Tongue (tissue), 1 donor: ENCODE measurements at regions not wholly inside any gene's neighbourhood (a gene's known extent, or its start where the extent isn't known, plus 50 kb on each side); places are given as distances from the start of the nearest gene placed in this dataset.
"Not testable (repeated sequence)": the region's sequence is repeated elsewhere in the genome, so short reads cannot be mapped to it uniquely, and the experiment has no call there.

Experiments used
- DNase-seq: peaks from one replicate; pipeline ENCODE4 v3.0.0-alpha.2; 2015

DNA sequence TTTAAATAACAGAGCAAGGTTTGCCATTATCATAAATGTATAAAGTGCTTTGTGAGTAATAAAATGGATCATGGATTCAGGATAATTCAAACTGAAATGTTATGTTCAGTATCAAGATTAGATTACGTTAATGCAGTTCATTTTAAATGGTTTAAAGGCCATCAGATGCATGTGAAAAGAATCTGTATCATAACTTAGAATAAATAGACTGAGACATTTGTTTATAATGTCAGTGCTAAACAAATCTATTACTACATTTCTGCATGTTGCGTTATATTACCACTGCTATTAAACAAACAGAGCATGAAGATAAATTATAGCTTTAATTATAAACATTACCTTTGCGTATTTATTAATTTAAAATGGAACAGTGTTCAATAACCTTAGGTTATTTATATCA is 160.2 kb downstream of the TOX3 start:
- no peak for DNase-seq

DNA sequence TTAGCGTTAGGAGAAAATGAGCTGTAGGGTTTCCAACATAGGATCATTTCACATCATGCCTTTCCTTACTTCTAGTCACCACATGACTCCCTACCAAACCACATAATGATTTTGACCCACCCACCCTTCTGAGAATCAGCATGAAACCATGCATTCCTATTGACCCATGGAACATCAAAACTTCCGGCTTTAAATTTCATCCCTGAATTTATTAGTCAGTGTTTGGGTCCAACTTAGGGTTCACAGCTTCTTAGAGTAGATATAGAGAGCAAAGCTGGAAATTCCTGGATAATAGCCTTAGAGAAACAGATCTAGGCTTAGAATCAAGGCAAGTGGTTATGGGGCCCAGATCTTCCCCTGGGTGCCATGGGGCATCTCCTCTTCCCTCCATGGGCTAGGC is 162.6 kb downstream of the TOX3 start:
- no peak for DNase-seq

DNA sequence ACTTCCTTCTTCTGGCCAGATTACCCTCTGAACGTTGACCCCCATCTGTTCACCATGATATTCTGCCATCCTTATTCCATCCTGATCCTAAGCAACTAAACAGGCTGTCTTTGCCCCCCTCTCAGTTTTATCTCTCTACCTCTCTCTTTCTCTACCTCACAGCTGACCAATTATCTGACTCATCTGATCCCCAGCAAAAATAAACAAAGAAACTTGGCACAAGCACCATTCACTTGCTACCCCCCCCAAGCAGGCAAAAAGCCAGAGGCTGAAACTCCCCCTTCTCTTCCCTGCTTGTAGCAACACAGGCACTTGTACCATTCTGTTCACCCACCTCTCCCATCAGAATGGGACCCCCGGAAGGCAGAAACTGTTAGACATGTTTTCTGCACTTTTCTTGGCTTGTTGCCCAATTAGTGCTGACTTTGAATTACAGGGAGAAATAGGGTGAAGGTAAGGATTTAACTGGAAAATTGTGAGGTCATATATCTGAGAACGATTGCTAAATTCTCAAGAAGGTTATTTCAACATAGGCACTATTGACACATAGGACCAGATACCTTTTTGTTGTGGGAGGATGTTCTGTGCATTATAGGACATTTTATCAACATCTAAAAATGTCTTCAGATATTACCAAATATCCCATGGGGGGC is 163.2 kb downstream of the TOX3 start:
- no peak for DNase-seq

DNA sequence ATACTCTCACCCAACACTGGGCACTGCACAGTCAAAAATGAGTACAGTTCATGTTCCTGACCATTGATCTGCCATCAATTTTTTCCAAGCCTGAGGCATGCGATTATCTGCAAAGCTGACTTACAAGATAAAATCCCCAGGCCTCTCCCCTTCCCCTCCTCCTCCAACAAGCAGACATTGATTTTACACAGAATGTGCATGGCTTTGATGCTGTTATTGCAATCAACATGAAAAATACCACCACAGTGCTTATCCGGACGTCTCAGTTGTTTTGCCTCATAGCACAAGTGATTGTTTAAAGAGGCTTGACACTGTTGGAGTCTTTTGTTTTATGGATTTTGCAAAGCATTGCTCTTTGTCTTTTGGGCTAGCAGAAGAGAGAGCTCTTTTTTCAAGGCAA is 163.8 kb downstream of the TOX3 start:
- no peak for DNase-seq

DNA sequence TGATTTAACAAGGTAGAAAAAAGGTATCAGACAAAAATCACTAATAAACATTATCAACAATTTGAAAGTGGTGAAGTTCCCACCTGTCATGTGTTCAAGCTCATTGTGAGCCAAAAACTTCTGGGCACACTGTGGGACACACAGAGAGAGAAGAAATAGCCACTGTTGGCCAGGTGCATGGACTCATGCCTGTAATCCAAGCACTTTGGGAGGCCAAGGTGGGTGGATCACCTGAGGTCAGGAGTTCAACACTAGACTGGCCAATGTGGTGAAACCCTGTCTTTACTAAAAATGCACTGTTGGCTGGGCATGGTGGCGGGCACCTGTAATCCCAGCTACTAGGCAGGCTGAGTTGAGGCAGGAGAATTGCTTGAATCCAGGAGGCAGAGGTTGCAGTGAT is 167.4 kb downstream of the TOX3 start:
- DNase-seq = no peak

DNA sequence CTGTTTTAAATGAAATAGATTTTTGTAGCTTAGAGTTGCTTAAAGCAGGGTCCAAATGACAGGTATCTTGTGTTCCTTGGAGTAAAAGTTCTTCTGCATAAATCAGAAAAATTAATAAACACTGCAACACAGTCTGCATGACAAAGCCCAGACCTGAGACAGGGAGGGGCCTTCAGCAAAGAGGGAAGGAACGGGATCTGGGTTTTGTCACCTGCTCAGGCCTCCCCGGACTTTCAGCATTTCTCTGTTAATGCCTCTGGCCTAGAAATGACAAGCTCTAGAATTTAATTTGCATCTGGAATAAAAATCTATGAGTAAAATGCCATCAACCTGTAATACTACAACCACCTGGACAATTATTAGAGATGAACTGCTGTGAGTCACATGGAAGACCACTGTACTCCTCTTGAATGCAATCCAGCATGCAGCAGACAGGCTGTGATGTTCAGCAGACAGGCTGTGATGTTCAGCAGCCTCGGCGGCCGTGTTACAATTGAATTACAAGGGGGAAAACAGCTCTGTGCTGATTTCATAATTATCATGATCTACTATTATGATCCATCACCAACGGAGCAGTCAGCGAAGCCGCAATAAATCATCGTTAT is 170.2 kb downstream of the TOX3 start:
- DNase-seq = peak; percentile 76

DNA sequence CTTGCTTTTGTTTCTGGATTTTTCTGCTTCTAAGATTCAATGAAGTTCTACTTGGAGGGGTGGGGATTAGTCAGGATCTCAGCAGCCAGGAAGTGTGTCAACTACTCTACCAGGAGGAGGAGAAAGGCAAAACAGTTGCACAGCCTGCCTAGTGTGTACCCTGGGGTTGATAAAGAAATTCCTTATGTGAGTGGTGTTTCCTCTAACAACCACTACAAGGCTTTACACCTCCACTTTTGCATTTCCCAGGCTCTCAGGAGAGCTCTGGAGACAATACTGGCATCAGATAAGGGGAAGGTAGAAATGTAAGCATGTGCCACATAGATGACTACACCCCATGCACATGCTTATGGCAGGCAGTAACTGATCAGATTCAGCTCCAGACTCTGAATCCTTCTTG is 174.6 kb downstream of the TOX3 start:
- no peak for DNase-seq

DNA sequence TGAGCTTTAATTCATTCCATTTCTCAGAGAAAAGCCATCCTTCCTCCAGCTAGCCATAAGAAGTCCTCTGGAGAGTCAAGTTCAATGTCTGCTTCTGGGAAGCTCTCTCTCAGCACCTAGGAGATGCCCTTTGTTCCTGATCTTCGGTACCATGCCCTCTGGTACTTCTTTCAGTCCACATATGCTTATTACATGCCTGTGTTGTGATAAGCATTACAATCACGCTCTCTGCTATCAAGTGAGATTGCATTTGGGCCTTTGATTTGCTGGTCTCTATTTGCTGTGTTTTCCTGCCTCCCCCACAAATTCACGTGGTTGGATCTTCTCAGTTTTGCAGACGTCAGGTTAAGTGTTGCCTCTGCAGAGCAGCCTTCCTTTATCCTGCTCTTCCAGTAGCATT is 178.1 kb downstream of the TOX3 start:
- no peak for DNase-seq

DNA sequence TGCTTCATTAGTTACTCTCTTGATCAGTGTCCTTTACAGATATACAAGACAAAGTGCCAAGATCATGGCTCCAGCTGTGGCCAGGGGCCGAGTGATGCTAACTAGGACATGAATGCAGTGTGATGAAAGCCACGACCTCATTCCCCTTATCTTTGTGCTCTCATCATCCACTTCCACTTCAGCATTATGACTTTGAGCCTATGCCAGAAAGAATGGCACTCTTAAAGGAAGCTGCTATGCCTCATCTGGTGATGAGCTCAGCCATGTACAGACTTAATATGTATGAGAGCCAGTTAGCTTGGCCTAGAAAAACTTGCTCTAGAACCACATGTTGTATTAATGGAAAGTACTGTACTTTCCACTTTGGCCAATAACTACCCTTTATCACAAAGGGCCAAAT is 179.1 kb downstream of the TOX3 start:
- no peak for DNase-seq

DNA sequence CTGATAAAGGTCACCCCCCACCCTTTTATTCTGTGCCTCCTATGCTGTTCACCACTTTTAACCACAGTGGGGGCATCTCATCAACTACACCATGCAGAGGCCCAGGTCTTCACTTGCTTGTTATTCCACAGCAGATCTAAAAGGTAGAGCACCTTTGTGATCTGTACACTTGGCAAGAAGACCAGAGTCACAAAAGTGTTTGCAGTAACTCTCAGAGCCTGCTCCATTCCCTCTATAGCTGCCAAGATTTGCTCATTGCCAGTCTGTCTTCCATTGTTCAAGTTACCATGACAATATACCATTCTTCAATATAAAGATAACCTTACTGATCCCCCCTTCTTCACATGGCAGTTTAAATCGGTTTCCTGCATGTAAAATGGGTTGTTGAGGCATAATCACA is 180.0 kb downstream of the TOX3 start:
- DNase-seq = no peak

DNA sequence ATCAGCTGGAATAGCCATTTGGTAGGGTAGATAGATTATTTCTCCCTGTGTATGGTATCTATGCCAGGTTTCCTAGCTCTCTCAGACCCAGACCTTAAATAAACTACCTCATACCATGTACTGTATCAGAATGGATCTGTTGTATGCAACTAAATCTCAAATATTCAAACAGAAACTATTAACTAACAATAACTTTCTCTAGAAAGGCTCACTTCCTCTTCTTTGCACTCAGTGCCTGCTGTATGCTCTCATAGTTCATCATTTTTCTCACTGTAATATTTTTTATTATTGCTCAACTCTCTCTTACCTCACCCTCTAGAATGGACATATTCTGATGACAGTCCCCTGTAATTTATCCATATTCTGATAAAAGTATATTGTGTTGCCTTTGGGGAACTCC is 182.4 kb downstream of the TOX3 start:
- DNase-seq = no peak

DNA sequence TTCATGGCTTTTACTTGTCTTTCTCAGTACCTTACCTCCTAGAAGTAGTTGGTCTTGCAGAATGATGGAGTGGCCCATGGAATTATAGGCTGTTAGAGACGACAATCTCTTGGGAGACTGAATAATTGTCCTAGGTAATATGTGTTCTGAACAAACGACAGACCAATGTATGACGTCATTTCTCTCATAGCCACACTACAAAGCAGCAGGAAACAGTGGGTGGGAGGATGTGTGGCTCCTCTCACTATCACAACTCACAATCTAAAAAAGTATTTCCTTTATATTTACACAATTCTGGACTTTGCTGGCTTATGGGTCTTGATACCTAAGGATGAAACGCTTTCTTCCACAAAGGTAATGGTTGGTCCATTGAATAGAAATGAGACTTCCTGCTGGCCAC is 183.9 kb downstream of the TOX3 start:
- DNase-seq = no peak

DNA sequence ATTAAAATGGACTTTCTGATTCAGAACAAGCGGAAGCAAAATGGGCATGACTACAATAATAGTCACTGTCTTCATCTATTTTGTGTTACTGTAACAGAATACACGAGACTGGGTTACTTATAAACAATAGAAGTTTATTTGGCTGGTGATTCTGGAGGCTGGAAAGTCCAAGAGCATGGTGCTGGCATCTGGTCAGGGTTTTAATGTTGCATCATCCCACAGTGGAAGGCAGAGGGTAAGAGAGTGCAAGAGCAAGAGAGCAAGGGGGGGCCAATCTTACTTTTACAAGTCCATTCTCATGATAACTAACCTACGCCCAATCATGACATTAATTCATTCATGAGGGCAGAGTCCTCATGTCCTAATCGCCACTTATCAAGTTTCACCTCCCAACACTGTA is 189.2 kb downstream of the TOX3 start:
- no peak for DNase-seq

DNA sequence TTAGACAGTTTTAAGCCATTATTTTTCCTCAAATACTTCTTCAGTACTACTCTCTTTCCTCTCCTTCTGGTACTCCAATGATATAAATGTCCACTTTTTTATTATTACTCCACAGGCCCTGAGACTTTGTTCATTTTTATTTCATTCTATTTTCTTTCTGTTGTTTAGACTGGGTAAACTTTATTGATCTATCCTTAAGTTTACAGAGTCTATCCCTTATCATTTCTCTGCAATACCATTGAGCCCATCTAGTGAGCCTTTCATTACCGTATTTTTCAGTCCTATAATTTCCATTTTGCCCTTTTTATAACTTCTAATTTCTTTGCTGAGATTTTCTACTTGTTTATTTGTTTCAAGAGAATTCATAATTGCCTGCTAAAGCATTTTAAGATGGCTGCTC is 193.7 kb downstream of the TOX3 start:
- DNase-seq = no peak

DNA sequence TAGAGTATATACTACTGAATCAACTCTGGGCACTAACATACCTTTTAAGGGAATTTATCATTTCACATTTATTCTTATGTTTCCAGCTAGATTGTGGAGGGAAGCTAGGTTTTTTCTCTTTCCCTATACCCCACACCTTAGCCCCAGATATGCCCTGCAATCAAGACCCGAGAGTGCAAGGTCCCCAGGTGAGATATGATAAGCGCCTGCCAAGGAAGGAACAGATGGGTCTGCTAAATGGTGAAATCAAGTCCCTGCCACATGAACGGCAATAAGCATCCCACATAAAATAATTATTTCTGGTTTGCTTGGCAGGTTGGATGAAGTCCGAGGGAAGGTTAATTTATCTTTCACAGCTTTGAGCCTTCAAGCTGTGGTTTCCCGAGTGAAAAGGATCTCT is 195.5 kb downstream of the TOX3 start:
- no peak for DNase-seq

DNA sequence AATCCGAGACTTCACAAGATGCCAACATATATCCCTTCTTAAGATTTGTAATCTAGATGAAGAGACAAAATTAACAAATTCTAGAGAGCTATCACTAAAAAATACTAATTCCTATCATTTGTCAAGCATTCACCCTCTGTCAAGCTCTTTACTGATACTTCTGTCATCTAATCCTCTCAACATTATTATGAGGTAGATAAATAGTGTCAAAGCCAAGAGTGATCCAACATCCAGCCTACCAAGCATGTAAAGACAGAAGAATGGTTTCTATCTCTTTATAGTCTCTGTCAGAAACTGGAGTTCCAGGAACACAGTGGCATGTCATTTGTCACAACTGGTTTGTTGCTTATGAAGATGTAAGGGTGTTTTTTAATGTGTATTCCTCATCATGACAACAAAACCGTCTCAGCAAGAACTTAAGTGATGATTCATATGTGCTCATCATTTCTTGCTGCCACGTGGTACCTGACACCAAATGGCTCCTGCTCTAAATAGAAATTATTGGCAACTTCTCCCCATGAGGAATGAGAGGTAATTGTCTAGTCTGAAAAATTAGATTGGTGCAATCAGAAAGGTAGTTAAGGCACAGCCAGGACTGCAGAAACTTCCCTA is 196.8 kb downstream of the TOX3 start:
- no peak for DNase-seq

DNA sequence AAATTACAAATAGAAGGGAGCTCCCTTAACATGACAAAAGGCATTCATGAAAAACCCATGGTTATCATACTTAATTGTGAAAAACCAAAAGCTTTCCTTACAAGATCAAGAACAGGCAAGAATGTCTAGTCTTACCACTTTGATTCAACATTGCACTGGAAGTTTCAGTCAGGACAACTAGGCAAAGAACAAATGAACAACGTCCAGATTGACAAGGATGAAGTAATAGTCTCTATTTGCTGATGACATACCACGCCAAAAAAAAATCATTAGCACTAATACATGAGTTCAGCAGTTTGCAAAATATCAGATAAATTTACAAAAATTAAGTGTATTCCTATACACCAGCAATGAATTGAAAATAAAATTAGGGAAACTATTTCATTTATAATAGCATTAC is 200.2 kb downstream of the TOX3 start:
- no peak for DNase-seq

DNA sequence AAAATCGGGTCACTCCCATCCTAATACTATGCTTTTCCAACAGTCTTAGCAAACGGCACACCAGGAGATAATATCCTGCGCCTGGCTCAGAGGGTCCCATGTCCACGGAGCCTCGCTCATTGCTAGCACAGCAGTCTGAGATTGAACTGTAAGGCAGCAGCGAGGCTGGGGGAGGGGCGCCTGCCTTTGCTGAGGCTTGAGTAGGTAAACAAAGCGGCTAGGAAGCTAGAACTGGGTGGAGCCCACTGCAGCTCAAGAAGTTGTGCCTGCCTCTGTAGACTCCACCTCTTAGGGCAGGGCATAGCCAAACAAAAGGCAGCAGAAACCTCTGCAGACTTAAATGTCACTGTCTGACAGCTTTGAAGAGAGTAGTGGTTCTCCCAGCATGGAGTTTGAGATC is 213.3 kb downstream of the TOX3 start:
- not testable (repeated sequence) for DNase-seq

DNA sequence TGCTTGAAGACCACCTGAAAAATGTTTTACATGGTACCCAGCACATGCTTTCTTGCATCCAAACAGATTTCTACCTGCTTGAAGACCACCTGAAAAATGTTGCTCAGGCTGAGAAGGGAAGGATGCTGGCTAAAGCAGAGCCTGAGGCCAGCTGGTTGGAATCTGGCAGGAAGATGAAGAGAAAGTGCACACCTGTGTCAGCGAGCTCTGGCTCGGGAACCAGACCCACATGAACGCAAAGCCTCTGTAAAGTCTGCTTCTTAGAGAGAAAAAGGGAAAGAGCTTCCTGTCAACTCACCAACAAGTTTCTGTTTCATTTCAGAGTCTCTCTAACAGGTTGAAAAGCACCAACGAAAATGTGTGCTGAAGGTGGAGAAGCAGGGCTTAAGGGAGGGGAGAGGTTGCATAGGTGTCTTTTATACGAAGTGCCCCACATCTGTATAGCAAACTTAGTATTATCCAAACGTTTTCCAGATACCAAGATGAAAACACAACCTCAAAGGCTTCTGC is 226.0 kb downstream of the TOX3 start:
- DNase-seq = no peak

DNA sequence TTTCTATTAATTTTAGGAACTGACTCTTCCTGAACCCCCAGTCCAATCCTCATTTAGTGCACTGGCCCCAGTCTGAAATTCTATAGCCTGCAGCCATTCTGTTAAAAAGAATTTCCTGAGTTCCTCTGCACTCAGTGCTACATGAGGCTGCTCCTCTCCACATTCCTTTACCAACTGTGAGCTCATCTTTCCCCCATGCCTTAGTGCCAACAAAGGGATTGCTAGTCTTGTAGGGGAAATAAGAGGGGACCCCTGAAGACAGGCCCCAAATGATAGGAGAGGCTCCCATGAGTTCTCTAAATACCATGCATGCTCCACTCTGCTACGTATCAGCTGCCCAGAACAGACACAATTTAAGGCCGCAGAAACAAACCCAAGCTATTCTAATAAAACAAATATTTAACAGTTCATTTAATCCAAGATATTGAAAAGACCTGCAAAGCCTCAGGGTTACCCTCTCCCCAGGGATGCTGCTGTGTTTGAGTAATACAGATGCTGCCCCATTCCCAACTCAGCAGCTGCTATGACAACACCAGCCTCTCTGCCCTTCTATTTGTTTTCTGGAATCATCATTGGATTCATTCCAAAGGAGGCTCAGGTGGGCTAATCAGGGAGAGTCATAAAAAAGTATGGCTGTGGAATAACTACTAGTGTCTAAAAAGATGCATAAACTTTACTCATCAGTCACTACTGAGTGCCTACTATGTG is 228.5 kb downstream of the TOX3 start:
- peak; percentile 22 for DNase-seq

DNA sequence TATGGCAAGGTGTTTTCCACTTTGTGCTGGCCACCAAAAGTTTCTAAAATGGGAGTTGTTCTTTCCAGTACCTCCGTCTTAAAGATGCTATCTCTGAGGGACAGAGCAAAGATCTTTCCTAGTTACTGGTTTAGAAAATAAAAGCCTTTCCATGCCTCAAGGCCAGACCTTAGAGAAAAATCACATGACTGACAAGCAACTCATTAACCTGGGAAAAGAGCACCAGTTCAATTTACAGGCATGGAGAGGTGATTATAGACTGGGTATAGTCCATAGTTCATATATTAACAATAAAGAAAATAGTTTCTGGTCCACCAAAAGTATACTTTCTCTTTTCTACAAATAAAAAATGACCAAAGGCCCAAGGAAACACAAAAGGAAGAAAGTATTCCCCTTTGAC is 230.7 kb downstream of the TOX3 start:
- no peak for DNase-seq

DNA sequence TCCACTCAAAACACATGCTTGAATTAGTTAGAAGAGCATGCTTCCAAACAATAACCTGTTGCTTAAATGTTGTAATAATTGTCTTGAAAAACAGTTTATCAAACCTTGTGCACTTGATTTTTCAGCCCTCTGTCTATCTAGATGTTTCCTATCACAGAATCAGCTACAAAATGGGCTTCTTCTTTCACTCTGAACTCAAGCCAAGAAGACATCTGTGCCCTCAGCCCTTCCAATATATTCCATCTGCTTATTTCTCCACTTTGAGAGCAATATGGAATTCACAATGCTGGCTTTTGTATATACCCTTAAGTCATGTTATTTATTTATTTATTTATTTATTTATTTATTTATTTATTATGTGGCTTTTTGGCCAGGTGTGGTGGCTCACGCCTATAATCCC is 234.2 kb downstream of the TOX3 start:
- DNase-seq = peak; percentile 54
